Glutamatergic neuron (in vitro differentiated cells): ENCODE measurements at regions not wholly inside any gene's neighbourhood (a gene's known extent, or its start where the extent isn't known, plus 50 kb on each side); places are given as distances from the start of the nearest gene placed in this dataset.
"Not testable (repeated sequence)": the region's sequence is repeated elsewhere in the genome, so short reads cannot be mapped to it uniquely, and the experiment has no call there.

Source experiments
- DNase-seq: peaks from one replicate; pipeline ENCODE4 v3.0.0; 2022
- H3K27ac Mint-ChIP-seq: one replicate; pipeline ENCODE4 v1.8.0; 2020; ENCODE audit warnings: mild to moderate bottlenecking, mixed read lengths, inconsistent platforms; ENCODE audit not compliant: unreplicated experiment
- H3K27me3 Mint-ChIP-seq: one replicate; pipeline ENCODE4 v1.8.0; 2020; ENCODE audit warnings: mild to moderate bottlenecking, moderate library complexity, mixed read lengths, inconsistent platforms; ENCODE audit not compliant: unreplicated experiment
- H3K36me3 Mint-ChIP-seq: one replicate; pipeline ENCODE4 v1.8.0; 2020; ENCODE audit warnings: mild to moderate bottlenecking, mixed read lengths, inconsistent platforms; ENCODE audit not compliant: unreplicated experiment
- H3K4me1 Mint-ChIP-seq: one replicate; pipeline ENCODE4 v1.8.0; 2020; ENCODE audit warnings: mild to moderate bottlenecking, low read depth, mixed read lengths, inconsistent platforms; ENCODE audit not compliant: unreplicated experiment
- H3K4me3 Mint-ChIP-seq: one replicate; pipeline ENCODE4 v1.8.0; 2020; ENCODE audit warnings: mild to moderate bottlenecking, mixed read lengths, inconsistent platforms; ENCODE audit not compliant: unreplicated experiment
- H3K9me3 Mint-ChIP-seq: one replicate; pipeline ENCODE4 v1.8.0; 2020; ENCODE audit warnings: mild to moderate bottlenecking, moderate library complexity, mixed read lengths, inconsistent platforms; ENCODE audit not compliant: unreplicated experiment
- CTCF ChIP-seq: fragments of 200-600 bp; sonication (generic); IDR thresholded peaks from one replicate; pipeline ENCODE4 v1.5.0; 2021; ENCODE audit not compliant: partially characterized antibody, unreplicated experiment

- TF ChIP-seq CTCF, result peak; percentile 18
- Mint-ChIP-seq H3K4me1 (peaks cover 3% of the 10 kb centered on the region), H3K4me3 (no peak overlapping the region), H3K27ac (no peak overlapping the region), H3K36me3 (no peaks in the 10 kb centered on the region), H3K27me3 (no peaks in the 10 kb centered on the region), H3K9me3 (no peaks in the 10 kb centered on the region)
- no peak for DNase-seq
These were observed 91.1 kb downstream of the BUB3 start for GRCh38 chr10:123245264-123245663.

GRCh38 chr10:123249894-123250293 is 95.7 kb downstream of the BUB3 start:
- no peak for DNase-seq
- no peak overlapping the region for H3K4me3 Mint-ChIP-seq
- peaks cover 4% of the 10 kb centered on the region for H3K9me3 Mint-ChIP-seq
- H3K4me1 Mint-ChIP-seq, result peaks cover 13% of the 10 kb centered on the region
- TF ChIP-seq CTCF, result no peak
- no peak overlapping the region for H3K27ac Mint-ChIP-seq
- no peaks in the 10 kb centered on the region for H3K36me3 Mint-ChIP-seq
- H3K27me3 Mint-ChIP-seq, result no peaks in the 10 kb centered on the region

GRCh38 chr10:123250640-123251039 is 96.4 kb downstream of the BUB3 start:
- DNase-seq, result no peak
- Mint-ChIP-seq H3K36me3 (no peaks in the 10 kb centered on the region), H3K27ac (no peak overlapping the region), H3K9me3 (peaks cover 4% of the 10 kb centered on the region), H3K4me1 (peaks cover 13% of the 10 kb centered on the region), H3K4me3 (peak overlapping the region; percentile 14), H3K27me3 (no peaks in the 10 kb centered on the region)
- no peak for TF ChIP-seq CTCF

GRCh38 chr10:123252779-123253178 is 98.6 kb downstream of the BUB3 start:
- Mint-ChIP-seq H3K4me1 (peaks cover 13% of the 10 kb centered on the region), H3K27ac (no peak overlapping the region), H3K36me3 (no peaks in the 10 kb centered on the region), H3K27me3 (no peaks in the 10 kb centered on the region), H3K9me3 (peaks cover 4% of the 10 kb centered on the region), H3K4me3 (no peak overlapping the region)
- DNase-seq, result no peak
- no peak for TF ChIP-seq CTCF

- not testable (repeated sequence) for H3K9me3 Mint-ChIP-seq, DNase-seq, H3K36me3 Mint-ChIP-seq, H3K27me3 Mint-ChIP-seq, H3K27ac Mint-ChIP-seq, H3K4me3 Mint-ChIP-seq
- H3K4me1 Mint-ChIP-seq, result peaks cover 13% of the 10 kb centered on the region
These were observed 100.1 kb downstream of the BUB3 start for GRCh38 chr10:123254343-123254742.

- Mint-ChIP-seq H3K36me3 (no peaks in the 10 kb centered on the region), H3K4me3 (no peak overlapping the region), H3K9me3 (no peaks in the 10 kb centered on the region), H3K27me3 (no peaks in the 10 kb centered on the region), H3K27ac (no peak overlapping the region), H3K4me1 (no peaks in the 10 kb centered on the region)
- TF ChIP-seq CTCF, result no peak
- no peak for DNase-seq
These were observed 103.8 kb downstream of the BUB3 start for GRCh38 chr10:123257904-123258456.
